ENCODE measurements at regions not wholly inside any gene's neighbourhood (a gene's known extent, or its start where the extent isn't known, plus 50 kb on each side); places are given as distances from the start of the nearest gene placed in this dataset.
"Not testable (repeated sequence)": the region's sequence is repeated elsewhere in the genome, so short reads cannot be mapped to it uniquely, and the experiment has no call there.

DNA sequence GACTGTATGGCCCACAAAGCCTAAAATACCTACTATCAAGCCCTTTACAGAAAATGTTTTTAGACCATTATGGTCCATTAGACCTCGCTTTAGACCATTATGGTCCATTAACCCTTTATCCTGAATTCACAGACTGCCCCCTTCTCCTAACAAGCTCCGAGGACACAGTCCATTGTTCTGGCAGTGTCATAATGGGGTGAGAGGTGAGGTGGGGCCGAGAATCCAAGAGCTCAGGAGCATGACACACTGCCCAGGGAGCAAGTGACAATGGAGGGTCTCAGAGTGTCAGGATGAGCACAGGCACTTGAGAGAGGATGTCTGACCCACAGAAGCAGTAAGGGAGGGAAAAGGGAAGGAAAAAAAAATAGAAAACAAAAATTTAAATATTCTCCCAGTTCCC lies 212.4 kb upstream of the NT5E start:
- no peaks in the 10 kb centered on the region for H3K36me3 ChIP-seq (replicated peaks in 1 of 2; ENCODE audit: control insufficient read depth in 1 of 2, insufficient read depth in 2 of 2, low read length in 2 of 2)
- peaks cover 0 to 4% of the 10 kb centered on the region in 2 donors for H3K9me3 ChIP-seq (replicated peaks in 1 of 2; ENCODE audit: control insufficient read depth in 1 of 2, insufficient read depth in 1 of 2, low read length in 2 of 2)
- no peaks in the 10 kb centered on the region for H4K20me1 ChIP-seq (ENCODE audit: insufficient read depth, low read length)
- H3K4me3 ChIP-seq (replicated peaks in 1 of 3; ENCODE audit: low read depth in 2 of 3, low read length in 3 of 3): no peak overlapping the region
- 80% methylated on average over 1 of the region's 3 CpGs for WGBS (ENCODE audit: insufficient coverage)
- no peaks in the 10 kb centered on the region for H3K27me3 Mint-ChIP-seq (ENCODE audit: low read depth in 3 of 3)
- H3K4me1 ChIP-seq (ENCODE audit: control insufficient read depth in 1 of 2, insufficient read depth in 2 of 2, low read length in 2 of 2): no peaks in the 10 kb centered on the region
- no peaks in the 10 kb centered on the region for H3K27me3 ChIP-seq (ENCODE audit: control insufficient read depth in 2 of 2, insufficient read depth in 2 of 2, low read length in 2 of 2)
- H3K4me1 Mint-ChIP-seq: no peaks in the 10 kb centered on the region
- H3K79me2 ChIP-seq (ENCODE audit: insufficient read depth, low read length): no peaks in the 10 kb centered on the region
- TF ChIP-seq, protein P1, sequence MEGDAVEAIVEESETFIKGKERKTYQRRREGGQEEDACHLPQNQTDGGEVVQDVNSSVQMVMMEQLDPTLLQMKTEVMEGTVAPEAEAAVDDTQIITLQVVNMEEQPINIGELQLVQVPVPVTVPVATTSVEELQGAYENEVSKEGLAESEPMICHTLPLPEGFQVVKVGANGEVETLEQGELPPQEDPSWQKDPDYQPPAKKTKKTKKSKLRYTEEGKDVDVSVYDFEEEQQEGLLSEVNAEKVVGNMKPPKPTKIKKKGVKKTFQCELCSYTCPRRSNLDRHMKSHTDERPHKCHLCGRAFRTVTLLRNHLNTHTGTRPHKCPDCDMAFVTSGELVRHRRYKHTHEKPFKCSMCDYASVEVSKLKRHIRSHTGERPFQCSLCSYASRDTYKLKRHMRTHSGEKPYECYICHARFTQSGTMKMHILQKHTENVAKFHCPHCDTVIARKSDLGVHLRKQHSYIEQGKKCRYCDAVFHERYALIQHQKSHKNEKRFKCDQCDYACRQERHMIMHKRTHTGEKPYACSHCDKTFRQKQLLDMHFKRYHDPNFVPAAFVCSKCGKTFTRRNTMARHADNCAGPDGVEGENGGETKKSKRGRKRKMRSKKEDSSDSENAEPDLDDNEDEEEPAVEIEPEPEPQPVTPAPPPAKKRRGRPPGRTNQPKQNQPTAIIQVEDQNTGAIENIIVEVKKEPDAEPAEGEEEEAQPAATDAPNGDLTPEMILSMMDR (IDR thresholded peaks at IDR 0.05): no peak
- H3K4me2 ChIP-seq (replicated peaks; ENCODE audit: extremely low read depth, low read length, poor library complexity, severe bottlenecking): no peak overlapping the region
- H3K4me3 Mint-ChIP-seq: no peak overlapping the region
- no peaks in the 10 kb centered on the region for H3K36me3 Mint-ChIP-seq
- DNase-seq: no peak
- no peak overlapping the region for H2AFZ ChIP-seq (ENCODE audit: insufficient read depth, low read depth, low read length, poor library complexity, severe bottlenecking)
- peaks cover 0 to 6% (median 1%) of the 10 kb centered on the region in 7 donors for H3K9me3 Mint-ChIP-seq
- intact Hi-C loops (cut with micrococcal nuclease): no loop called here
- no peak overlapping the region for H3K9ac ChIP-seq (ENCODE audit: insufficient read depth, low read length, poor library complexity, severe bottlenecking)
- no peak overlapping the region for H3K27ac ChIP-seq (ENCODE audit: low read depth in 1 of 2, low read length in 2 of 2)
- no peak overlapping the region for H3K27ac Mint-ChIP-seq

DNA sequence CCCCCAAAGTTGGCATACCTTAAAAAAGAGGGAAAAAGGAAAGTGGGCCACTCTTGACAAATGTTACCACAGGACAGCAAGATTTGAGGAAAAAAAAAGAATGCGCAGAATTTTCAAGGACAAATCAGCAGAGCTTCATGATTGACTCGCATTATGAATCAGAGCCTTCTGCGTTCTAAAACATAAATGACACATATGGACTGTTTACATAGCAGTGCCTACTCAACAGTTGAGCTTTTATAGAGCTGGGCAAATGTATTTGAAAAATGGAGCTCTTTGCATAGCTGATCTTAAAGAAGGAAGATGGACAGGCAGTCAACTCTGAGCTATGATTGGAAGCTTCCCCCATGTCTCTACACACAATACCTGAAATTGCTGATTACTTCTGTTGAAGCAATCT lies 213.2 kb upstream of the NT5E start:
- no peaks in the 10 kb centered on the region for H3K4me1 Mint-ChIP-seq
- Histone ChIP-seq H2AFZ (ENCODE audit: insufficient read depth, low read depth, low read length, poor library complexity, severe bottlenecking) (no peak overlapping the region), H3K27ac (ENCODE audit: low read depth in 1 of 2, low read length in 2 of 2) (no peak overlapping the region), H3K4me1 (ENCODE audit: control insufficient read depth in 1 of 2, insufficient read depth in 2 of 2, low read length in 2 of 2) (no peaks in the 10 kb centered on the region), H3K27me3 (ENCODE audit: control insufficient read depth in 2 of 2, insufficient read depth in 2 of 2, low read length in 2 of 2) (no peaks in the 10 kb centered on the region), H3K4me2 (replicated peaks; ENCODE audit: extremely low read depth, low read length, poor library complexity, severe bottlenecking) (no peak overlapping the region), H3K4me3 (replicated peaks in 1 of 3; ENCODE audit: low read depth in 2 of 3, low read length in 3 of 3) (no peak overlapping the region), H3K9me3 (replicated peaks in 1 of 2; ENCODE audit: control insufficient read depth in 1 of 2, insufficient read depth in 1 of 2, low read length in 2 of 2) (peaks cover 5 to 7% of the 10 kb centered on the region in 2 donors), H3K79me2 (ENCODE audit: insufficient read depth, low read length) (no peaks in the 10 kb centered on the region), H3K36me3 (replicated peaks in 1 of 2; ENCODE audit: control insufficient read depth in 1 of 2, insufficient read depth in 2 of 2, low read length in 2 of 2) (no peaks in the 10 kb centered on the region), H3K9ac (ENCODE audit: insufficient read depth, low read length, poor library complexity, severe bottlenecking) (no peak overlapping the region), H4K20me1 (ENCODE audit: insufficient read depth, low read length) (no peaks in the 10 kb centered on the region)
- TF ChIP-seq, protein P1 (IDR thresholded peaks at IDR 0.05): no peak
- no peak for DNase-seq
- no peak overlapping the region for H3K4me3 Mint-ChIP-seq
- no peak overlapping the region for H3K27ac Mint-ChIP-seq
- no CpG with 5 or more reads among the region's 3 CpGs for WGBS (ENCODE audit: insufficient coverage)
- no peaks in the 10 kb centered on the region for H3K36me3 Mint-ChIP-seq
- no peaks in the 10 kb centered on the region for H3K27me3 Mint-ChIP-seq (ENCODE audit: low read depth in 3 of 3)
- H3K9me3 Mint-ChIP-seq: peaks cover 0 to 7% (median 2%) of the 10 kb centered on the region in 7 donors
- intact Hi-C loops (cut with micrococcal nuclease): no loop called here

DNA sequence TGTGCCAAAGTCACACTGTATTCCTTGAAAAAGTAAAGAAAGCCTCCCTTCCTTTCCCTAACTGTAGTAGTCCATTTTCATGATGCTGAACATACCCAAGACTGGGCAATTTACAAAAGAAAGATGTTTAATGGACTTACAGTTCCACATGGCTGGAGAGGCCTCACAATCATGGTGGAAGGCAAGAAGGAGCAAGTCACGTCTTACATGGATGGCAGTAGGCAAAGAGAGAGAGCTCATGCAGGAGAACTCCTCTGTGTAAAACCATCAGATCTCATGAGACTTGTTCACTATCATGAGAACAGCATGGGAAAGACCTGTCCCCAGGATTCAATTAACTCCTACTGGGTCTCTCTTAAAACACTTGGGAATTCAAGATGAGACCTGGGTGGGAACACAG lies 222.5 kb upstream of the NT5E start:
- H3K4me1 Mint-ChIP-seq; DNase-seq; H3K4me2 ChIP-seq (replicated peaks; ENCODE audit: extremely low read depth, low read length, poor library complexity, severe bottlenecking); H3K36me3 Mint-ChIP-seq; H3K27ac Mint-ChIP-seq; H2AFZ ChIP-seq (ENCODE audit: insufficient read depth, low read depth, low read length, poor library complexity, severe bottlenecking); H3K9ac ChIP-seq (ENCODE audit: insufficient read depth, low read length, poor library complexity, severe bottlenecking); H3K4me3 Mint-ChIP-seq; H4K20me1 ChIP-seq (ENCODE audit: insufficient read depth, low read length); H3K36me3 ChIP-seq (replicated peaks in 1 of 2; ENCODE audit: control insufficient read depth in 1 of 2, insufficient read depth in 2 of 2, low read length in 2 of 2); intact Hi-C loops (cut with micrococcal nuclease); H3K4me3 ChIP-seq (replicated peaks in 1 of 3; ENCODE audit: low read depth in 2 of 3, low read length in 3 of 3); H3K4me1 ChIP-seq (ENCODE audit: control insufficient read depth in 1 of 2, insufficient read depth in 2 of 2, low read length in 2 of 2); H3K27me3 Mint-ChIP-seq (ENCODE audit: low read depth in 3 of 3); H3K27ac ChIP-seq (ENCODE audit: low read depth in 1 of 2, low read length in 2 of 2); H3K79me2 ChIP-seq (ENCODE audit: insufficient read depth, low read length); H3K27me3 ChIP-seq (ENCODE audit: control insufficient read depth in 2 of 2, insufficient read depth in 2 of 2, low read length in 2 of 2): not testable (repeated sequence)
- no CpG with 5 or more reads among the region's 1 CpG for WGBS (ENCODE audit: insufficient coverage)
- peaks cover 0 to 26% (median 13%) of the 10 kb centered on the region in 7 donors for H3K9me3 Mint-ChIP-seq
- H3K9me3 ChIP-seq (replicated peaks in 1 of 2; ENCODE audit: control insufficient read depth in 1 of 2, insufficient read depth in 1 of 2, low read length in 2 of 2): peaks cover 15 to 27% of the 10 kb centered on the region in 2 donors

Data from CD14-positive monocyte (primary cell).